Superior temporal gyrus (tissue), 1 donor: ENCODE measurements at regions not wholly inside any gene's neighbourhood (a gene's known extent, or its start where the extent isn't known, plus 50 kb on each side); places are given as distances from the start of the nearest gene placed in this dataset.
"Not testable (repeated sequence)": the region's sequence is repeated elsewhere in the genome, so short reads cannot be mapped to it uniquely, and the experiment has no call there.

Source experiments
- DNase-seq: peaks from one replicate; pipeline ENCODE4 v3.0.0-alpha.2; 2016; ENCODE audit errors: extremely low spot score

DNA sequence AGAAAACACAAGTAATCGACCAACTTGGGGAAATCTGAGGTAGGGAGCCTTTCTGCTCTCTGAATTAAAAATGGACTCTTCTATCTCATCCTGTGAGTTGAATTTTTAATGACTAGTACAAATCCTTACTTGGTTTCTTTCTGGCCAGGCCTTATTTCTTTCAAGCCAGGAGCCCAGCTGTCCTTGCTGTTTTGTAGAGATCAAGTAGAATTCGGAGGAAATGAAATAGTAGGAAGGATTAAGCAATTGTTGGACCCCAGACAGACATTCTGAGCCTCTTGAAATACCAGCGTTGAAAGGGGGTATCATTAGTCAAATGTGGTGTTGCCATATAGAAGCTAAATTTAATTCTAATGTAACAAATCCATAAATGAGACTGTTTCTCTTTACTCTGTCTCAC lies 53.7 kb upstream of the SMIM15 start:
- DNase-seq = no peak

GRCh38 chr5:61216741-61217140 lies 54.5 kb upstream of the SMIM15 start:
- no peak for DNase-seq

- DNase-seq = no peak
Observed at GRCh38 chr5:61217214-61217613, 54.9 kb upstream of the SMIM15 start.

DNA sequence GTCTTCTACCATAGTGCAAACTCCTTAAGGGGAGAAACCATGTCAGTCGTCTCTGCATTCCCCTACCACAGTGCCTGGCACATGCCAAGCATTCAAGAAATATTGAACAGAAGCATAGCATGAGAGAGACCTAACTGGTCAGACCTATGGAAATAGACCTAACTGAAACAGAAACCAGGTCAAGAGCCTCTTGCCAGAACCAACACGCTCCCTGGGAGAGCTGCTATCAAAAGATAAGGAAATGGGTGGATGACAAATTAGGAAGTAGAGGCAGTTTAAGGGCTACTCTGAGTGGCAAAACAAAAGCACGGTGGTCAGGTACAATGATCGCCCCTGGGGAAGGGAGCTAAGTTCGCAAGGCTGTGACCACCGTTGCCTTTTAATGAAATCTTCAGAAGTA lies 66.0 kb upstream of the SMIM15 start:
- DNase-seq = no peak

DNA sequence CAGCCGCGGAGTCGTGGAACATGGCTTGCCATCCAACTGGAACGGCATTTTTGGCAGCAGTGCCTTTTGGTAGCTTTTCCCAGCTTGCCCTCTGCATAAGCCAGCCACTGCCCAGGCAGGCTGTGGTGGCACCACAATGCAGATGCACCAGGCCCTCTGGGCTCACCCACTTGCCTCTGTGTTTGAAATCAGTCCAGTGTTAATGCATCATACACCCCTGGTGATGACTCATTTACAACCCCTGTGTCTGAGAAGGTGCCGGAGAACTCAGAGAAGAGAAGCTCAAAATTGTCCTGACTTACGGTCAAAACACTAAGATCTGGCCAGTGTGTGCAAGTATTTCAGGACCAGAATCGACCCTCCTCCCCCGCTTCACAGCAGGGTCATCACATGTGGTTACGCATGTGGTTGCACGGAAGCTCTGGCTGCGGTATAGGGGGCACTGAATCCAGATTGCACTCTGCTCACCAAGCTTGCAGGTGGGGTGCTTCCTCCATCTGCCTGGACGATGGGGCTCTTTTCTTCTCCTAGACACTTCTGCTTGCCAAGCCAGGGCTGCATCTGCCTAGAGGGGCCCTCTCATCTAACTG lies 66.5 kb upstream of the SMIM15 start:
- no peak for DNase-seq

- DNase-seq = no peak
Observed at GRCh38 chr5:61229416-61229815, 67.1 kb upstream of the SMIM15 start.

GRCh38 chr5:61230492-61230891 lies 68.2 kb upstream of the SMIM15 start:
- no peak for DNase-seq

GRCh38 chr5:61231813-61232212 lies 69.5 kb upstream of the SMIM15 start:
- no peak for DNase-seq

DNA sequence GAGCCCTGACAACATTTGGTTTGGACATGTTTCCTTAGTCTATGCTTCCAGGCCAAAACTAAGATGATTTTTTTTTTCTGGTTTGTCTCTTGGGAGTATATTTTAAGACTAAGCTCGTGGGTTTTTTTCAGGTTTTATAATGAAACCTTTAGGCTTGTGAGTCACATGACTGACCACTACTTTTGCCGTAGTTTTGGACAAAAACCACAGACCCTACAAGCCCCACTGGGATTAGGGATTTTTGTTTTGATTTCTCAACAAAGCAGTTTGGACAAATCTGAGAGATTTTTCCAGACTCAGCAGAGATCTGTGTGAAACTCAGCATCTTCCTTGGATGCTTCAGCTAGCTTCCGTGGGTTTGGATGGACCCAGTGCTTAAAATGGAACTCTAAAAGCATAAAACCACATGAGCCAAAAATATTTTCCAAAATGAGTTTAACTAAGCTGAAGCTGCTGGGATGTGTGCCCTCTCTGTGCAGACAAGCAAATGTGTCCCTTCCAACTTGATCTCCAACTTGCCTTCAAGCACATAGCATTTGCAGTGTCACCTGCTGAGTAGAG lies 70.3 kb upstream of the SMIM15 start:
- DNase-seq = no peak

DNA sequence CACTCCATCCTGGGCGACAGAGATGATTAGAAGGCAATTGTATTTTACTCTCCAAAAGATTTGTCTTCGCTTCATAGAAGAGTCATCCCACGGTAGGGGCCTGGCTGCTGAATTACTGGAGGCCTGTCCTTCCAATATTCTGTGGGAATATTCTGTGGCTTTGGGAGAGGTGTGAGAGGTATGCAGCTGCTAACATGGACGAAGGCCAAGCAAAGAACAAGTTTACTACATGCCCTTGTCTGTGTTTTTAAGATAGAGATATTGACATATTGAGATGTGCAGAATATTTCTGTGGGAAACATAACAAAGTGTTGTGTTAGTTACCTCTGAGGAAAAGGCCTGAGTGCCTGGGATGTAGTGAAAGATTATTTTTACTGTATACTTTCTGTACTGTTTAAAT lies 71.8 kb upstream of the SMIM15 start:
- DNase-seq = no peak

DNA sequence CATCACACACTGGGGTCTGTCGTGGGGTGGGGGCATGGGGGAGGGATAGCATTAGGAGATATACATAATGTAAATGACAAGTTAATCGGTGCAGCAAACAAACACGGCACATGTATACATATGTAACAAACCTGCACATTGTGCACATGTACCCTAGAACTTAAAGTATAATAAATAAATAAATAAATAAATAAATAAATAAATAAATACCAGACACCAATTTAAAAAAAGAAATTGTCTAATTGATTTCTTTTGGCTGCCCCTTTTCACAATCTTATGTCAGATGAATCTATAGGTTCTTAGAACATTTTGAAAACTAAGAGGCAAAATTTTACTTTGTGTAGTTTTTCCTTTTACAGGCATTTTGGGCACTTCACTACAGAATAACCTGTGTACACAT lies 74.4 kb upstream of the SMIM15 start:
- DNase-seq = not testable (repeated sequence)

DNA sequence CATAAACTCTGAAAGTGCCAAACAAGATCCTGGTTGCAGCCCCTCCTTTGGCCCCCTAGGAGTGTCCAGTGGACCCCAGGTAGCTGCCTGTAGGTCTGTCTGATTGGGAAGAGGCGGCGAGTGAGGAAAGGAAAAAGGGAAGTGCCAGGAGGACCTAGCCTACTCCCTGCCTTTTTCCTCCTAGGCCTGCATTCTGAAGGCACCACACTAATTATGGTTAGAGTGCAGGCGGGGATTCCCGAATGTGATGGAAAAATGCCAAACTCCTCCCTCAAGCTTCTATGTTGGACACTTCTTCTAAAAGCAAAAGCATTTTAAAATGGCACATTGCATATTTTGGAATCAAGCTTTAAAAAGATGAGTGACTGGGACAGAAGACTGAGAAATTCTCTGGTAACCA lies 83.2 kb upstream of the SMIM15 start:
- DNase-seq = no peak

DNA sequence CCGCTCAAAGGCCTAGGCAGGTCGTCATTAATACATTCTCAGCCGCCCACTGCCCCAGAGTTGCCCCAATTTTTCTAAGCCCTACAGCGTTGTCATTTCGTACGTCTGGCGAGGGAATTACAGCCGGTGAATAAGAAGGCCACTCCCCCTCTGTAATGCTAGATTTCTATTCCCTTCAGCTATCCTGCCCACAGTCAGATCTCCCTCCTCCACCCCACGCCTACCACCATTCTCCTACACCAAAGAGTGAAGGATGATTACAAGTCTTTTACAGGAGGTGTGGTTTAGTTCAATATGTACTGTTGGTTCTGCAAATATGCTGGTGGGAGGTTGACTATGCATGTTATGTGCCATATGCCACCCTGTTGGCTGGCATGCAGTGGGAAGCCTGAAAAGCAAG lies 83.7 kb upstream of the SMIM15 start:
- peak; percentile 53 for DNase-seq

- no peak for DNase-seq
Observed at GRCh38 chr5:61246768-61247307, 84.6 kb upstream of the SMIM15 start.

GRCh38 chr5:61251874-61252642 lies 80.0 kb upstream of the ZSWIM6 start:
- no peak for DNase-seq

GRCh38 chr5:61252643-61252925 lies 79.5 kb upstream of the ZSWIM6 start:
- no peak for DNase-seq

DNA sequence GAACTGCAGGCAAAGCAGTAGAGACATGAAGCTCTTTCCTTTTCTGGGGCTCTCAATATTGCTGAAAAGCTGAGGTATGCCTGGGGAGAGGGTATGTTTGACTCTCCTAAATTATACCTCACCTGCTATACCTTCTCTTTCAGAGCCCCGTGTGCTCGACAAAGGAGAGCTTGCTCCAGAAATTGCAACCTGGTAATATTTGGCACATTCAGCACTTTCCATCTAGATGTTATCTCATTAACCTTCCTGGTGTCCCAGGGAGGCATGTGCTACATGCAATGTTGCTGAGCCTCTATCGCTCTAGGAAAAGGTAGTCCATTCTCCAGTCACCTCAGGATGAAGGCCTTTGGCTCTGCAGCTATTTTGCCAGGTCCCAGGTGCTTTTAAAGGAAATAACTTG lies 78.5 kb upstream of the ZSWIM6 start:
- no peak for DNase-seq

GRCh38 chr5:61254969-61255555 lies 77.0 kb upstream of the ZSWIM6 start:
- DNase-seq = no peak

DNA sequence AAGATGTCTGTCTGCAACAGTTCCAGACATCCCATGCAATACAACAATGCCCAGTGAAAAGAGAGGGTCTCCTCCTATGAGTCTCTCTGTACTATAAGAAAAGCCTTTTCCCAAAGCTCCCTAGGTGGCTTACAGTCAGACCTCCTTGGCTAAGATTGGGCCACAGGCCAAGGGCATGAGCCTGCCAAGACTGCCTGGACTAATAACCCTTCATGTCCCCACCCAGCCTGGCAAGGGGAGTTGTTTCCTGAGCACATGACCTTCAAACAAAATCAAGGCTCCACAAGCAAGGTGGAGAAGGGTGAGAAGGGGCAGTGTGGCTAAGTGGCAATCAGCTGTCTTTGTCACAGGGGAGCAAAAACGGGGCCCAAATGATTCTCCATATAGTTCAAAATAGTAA lies 75.6 kb upstream of the ZSWIM6 start:
- DNase-seq = no peak

- DNase-seq = no peak
Observed at GRCh38 chr5:61257421-61257820, 74.6 kb upstream of the ZSWIM6 start.

GRCh38 chr5:61261136-61261535 lies 70.9 kb upstream of the ZSWIM6 start:
- no peak for DNase-seq

DNA sequence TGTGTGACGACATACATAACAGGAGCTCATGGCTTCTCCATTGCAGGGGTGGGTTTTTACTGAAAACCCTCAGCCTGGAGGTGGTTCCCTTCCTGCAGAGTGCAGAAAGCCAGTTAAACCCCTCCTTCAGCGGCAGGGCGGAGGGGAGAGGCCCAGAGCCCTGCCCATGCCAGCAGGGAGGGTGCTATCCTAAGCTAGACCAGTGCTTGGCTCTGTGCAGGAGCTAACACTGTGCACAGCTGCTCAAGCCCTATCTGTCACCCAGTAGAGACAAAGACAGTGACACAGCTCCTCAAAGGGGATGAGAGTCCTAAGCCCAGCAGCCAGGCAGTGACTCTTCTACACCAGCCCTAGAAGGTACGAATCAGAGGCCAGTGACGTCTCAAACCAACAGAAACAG lies 70.0 kb upstream of the ZSWIM6 start:
- no peak for DNase-seq

DNA sequence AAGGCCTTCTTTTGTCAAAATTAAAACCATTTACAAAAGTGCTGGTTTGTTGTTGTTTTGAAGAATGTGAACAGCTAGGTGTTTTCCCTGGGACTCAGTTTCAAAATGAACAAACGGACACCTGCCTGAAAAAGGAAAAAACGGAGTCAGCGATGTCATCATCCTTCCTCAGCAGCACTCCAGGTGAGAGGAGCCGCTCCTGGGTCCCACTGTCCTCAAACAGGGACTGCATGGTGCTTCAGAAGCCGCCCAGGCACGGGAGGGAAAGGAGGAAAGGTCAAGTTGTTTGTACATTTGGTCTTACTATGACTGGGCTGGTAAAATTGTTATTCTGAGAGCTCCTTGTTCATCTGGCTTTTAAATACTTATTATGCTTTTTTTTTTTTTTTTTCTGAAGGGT lies 69.0 kb upstream of the ZSWIM6 start:
- no peak for DNase-seq
